GM23248 (cell line): ENCODE measurements at regions not wholly inside any gene's neighbourhood (a gene's known extent, or its start where the extent isn't known, plus 50 kb on each side); places are given as distances from the start of the nearest gene placed in this dataset.

Experiments used
- DNase-seq: peaks from one replicate; pipeline ENCODE4 v3.0.0-alpha.2; 2015
- H2AFZ ChIP-seq: fragments of 200-600 bp; sonication (generic); 2 replicates; pipeline ENCODE4 v1.6.1; 2016; ENCODE audit warnings: antibody characterized with exemption
- H3F3A ChIP-seq: fragments of 200-600 bp; sonication (generic); 2 replicates; pipeline ENCODE4 v1.6.1; 2016; ENCODE audit warnings: mild to moderate bottlenecking, antibody characterized with exemption, mixed run types; ENCODE audit not compliant: insufficient read depth
- H3K27ac ChIP-seq: fragments of 200-600 bp; sonication (generic); 2 replicates; pipeline ENCODE4 v1.5.1; 2016; ENCODE audit warnings: mild to moderate bottlenecking
- H3K27me3 ChIP-seq: fragments of 200-600 bp; sonication (generic); replicated peaks from 2 replicates; pipeline ENCODE4 v1.6.1; 2016; ENCODE audit warnings: mild to moderate bottlenecking; ENCODE audit not compliant: insufficient read depth
- H3K36me3 ChIP-seq: fragments of 200-600 bp; sonication (generic); 2 replicates; pipeline ENCODE4 v1.6.1; 2016; ENCODE audit warnings: low read depth, mild to moderate bottlenecking
- H3K4me1 ChIP-seq: fragments of 200-600 bp; sonication (generic); 2 replicates; pipeline ENCODE4 v1.6.1; 2016; ENCODE audit warnings: mild to moderate bottlenecking; ENCODE audit not compliant: insufficient read depth
- H3K4me2 ChIP-seq: fragments of 200-600 bp; sonication (generic); one replicate; pipeline ENCODE4 v1.6.1; 2016; ENCODE audit warnings: mild to moderate bottlenecking; ENCODE audit not compliant: unreplicated experiment
- H3K4me3 ChIP-seq: fragments of 200-600 bp; sonication (generic); 2 replicates; pipeline ENCODE4 v1.5.1; 2016; ENCODE audit warnings: mild to moderate bottlenecking
- H3K79me2 ChIP-seq: fragments of 200-600 bp; sonication (generic); 2 replicates; pipeline ENCODE4 v1.6.1; 2016; ENCODE audit warnings: mild to moderate bottlenecking; ENCODE audit not compliant: insufficient read depth
- H3K9ac ChIP-seq: fragments of 200-600 bp; sonication (generic); 2 replicates; pipeline ENCODE4 v1.6.1; 2016; ENCODE audit warnings: mild to moderate bottlenecking
- H3K9me2 ChIP-seq: fragments of 200-600 bp; sonication (generic); 2 replicates; pipeline ENCODE4 v1.6.1; 2016; ENCODE audit warnings: mixed run types, mild to moderate bottlenecking, moderate library complexity; ENCODE audit not compliant: insufficient read depth
- H3K9me3 ChIP-seq: fragments of 200-600 bp; sonication (generic); one replicate; pipeline ENCODE4 v1.6.1; 2017; ENCODE audit warnings: low read depth
- H4K20me1 ChIP-seq: fragments of 200-600 bp; sonication (generic); 2 replicates; pipeline ENCODE4 v1.6.0; 2016; ENCODE audit not compliant: insufficient read depth
- EZH2 ChIP-seq: fragments of 200-600 bp; sonication (generic); IDR thresholded peaks from 2 replicates; pipeline ENCODE4 v1.6.1; 2018; ENCODE audit warnings: antibody characterized with exemption, mild to moderate bottlenecking; ENCODE audit not compliant: insufficient read depth, poor library complexity, severe bottlenecking
- EZH2phosphoT487 ChIP-seq: fragments of 200-600 bp; sonication (generic); IDR thresholded peaks from 2 replicates; pipeline ENCODE4 v1.6.1; 2018; ENCODE audit warnings: antibody characterized with exemption, moderate library complexity, mild to moderate bottlenecking, low read depth; ENCODE audit not compliant: insufficient read depth
- WGBS, 2 experiments: methylation state at CpG; one replicate each; pipeline ENCODE4 v1.1.6; 2015 to 2017; ENCODE audit warnings: low lambda C conversion rate in 2 of 2, low coverage in 1 of 2; ENCODE audit errors: missing lambda C conversion rate in 2 of 2; 5-methylcytosine and 5-hydroxymethylcytosine counted together
- in situ Hi-C: fragments of 300-500 bp; cut with MboI; formaldehyde crosslinking; loops from 2 replicates; pipeline ENCODE4 v1.15.0; 2020

- in situ Hi-C loops = no loop called here
- Histone ChIP-seq H3K4me1 (peaks cover 28% of the 10 kb centered on the region), H3K79me2 (peaks cover 25% of the 10 kb centered on the region), H3K27me3 (no peaks in the 10 kb centered on the region), H3K4me2 (peak overlapping the region; percentile 100), H4K20me1 (no peaks in the 10 kb centered on the region), H3K27ac (peak overlapping the region; percentile 100), H2AFZ (peak overlapping the region; percentile 81), H3K9me2 (no peaks in the 10 kb centered on the region), H3K9me3 (no peaks in the 10 kb centered on the region), H3K36me3 (no peaks in the 10 kb centered on the region), H3K4me3 (peak overlapping the region; percentile 89), H3K9ac (peak overlapping the region; percentile 96), H3F3A (peaks cover 38% of the 10 kb centered on the region)
- no peak for TF ChIP-seq EZH2phosphoT487
- 0 to 2% methylated on average over 12 of the region's 12 CpGs for WGBS, 2 experiments
- peak; percentile 97 for DNase-seq
These were observed 419.5 kb upstream of the NAALADL2 start for GRCh38 chr3:174439331-174440252.

- Histone ChIP-seq H3K27ac (peak overlapping the region; percentile 100), H3K4me3 (peak overlapping the region; percentile 89), H3K9me2 (no peaks in the 10 kb centered on the region), H3F3A (peaks cover 38% of the 10 kb centered on the region), H3K9ac (peak overlapping the region; percentile 96), H4K20me1 (no peaks in the 10 kb centered on the region), H3K79me2 (peaks cover 32% of the 10 kb centered on the region), H3K9me3 (no peaks in the 10 kb centered on the region), H3K36me3 (no peaks in the 10 kb centered on the region), H3K4me2 (peak overlapping the region; percentile 100), H2AFZ (peak overlapping the region; percentile 81), H3K4me1 (peaks cover 28% of the 10 kb centered on the region), H3K27me3 (no peaks in the 10 kb centered on the region)
- TF ChIP-seq EZH2phosphoT487 (no peak), EZH2 (no peak)
- peak; percentile 83 for DNase-seq
- 1 to 2% methylated on average over 8 of the region's 8 CpGs for WGBS, 2 experiments
- in situ Hi-C loops = no loop called here
These were observed 418.9 kb upstream of the NAALADL2 start for GRCh38 chr3:174440253-174440701.

- Histone ChIP-seq H3F3A (peaks cover 38% of the 10 kb centered on the region), H3K4me2 (peak overlapping the region; percentile 100), H3K9me3 (no peaks in the 10 kb centered on the region), H3K9ac (peak overlapping the region; percentile 96), H3K4me1 (peaks cover 28% of the 10 kb centered on the region), H3K79me2 (peaks cover 39% of the 10 kb centered on the region), H2AFZ (peak overlapping the region; percentile 81), H3K27me3 (no peaks in the 10 kb centered on the region), H3K36me3 (no peaks in the 10 kb centered on the region), H3K4me3 (peak overlapping the region; percentile 89), H3K27ac (peak overlapping the region; percentile 100), H3K9me2 (no peaks in the 10 kb centered on the region), H4K20me1 (no peaks in the 10 kb centered on the region)
- in situ Hi-C loops = no loop called here
- 1% methylated on average over 88 to 98 of the region's 107 CpGs for WGBS, 2 experiments
- DNase-seq = peak; percentile 98
- TF ChIP-seq EZH2 (no peak), EZH2phosphoT487 (no peak)
These were observed 418.2 kb upstream of the NAALADL2 start for GRCh38 chr3:174440741-174441587.

- no peaks in the 10 kb centered on the region for H3K27me3 ChIP-seq
- peaks cover 28% of the 10 kb centered on the region for H3K4me1 ChIP-seq
- H3K36me3 ChIP-seq = no peaks in the 10 kb centered on the region
- peak overlapping the region; percentile 89 for H3K4me3 ChIP-seq
- in situ Hi-C loops = no loop called here
- peak overlapping the region; percentile 96 for H3K9ac ChIP-seq
- H3K27ac ChIP-seq = peak overlapping the region; percentile 100
- H3K9me3 ChIP-seq = no peaks in the 10 kb centered on the region
- TF ChIP-seq EZH2phosphoT487 (no peak), EZH2 (no peak)
- 2% methylated on average over 11 of the region's 11 CpGs for WGBS, 2 experiments
- peak; percentile 57 for DNase-seq
- H4K20me1 ChIP-seq = no peaks in the 10 kb centered on the region
- peaks cover 38% of the 10 kb centered on the region for H3F3A ChIP-seq
- peaks cover 47% of the 10 kb centered on the region for H3K79me2 ChIP-seq
- H3K9me2 ChIP-seq = no peaks in the 10 kb centered on the region
- peak overlapping the region; percentile 81 for H2AFZ ChIP-seq
- H3K4me2 ChIP-seq = peak overlapping the region; percentile 100
These were observed 417.4 kb upstream of the NAALADL2 start for GRCh38 chr3:174441588-174442301.
